SK-N-MC (cell line): ENCODE measurements at regions not wholly inside any gene's neighbourhood (a gene's known extent, or its start where the extent isn't known, plus 50 kb on each side); places are given as distances from the start of the nearest gene placed in this dataset.
"Not testable (repeated sequence)": the region's sequence is repeated elsewhere in the genome, so short reads cannot be mapped to it uniquely, and the experiment has no call there.

Experiments
- DNase-seq: peaks from one replicate; pipeline ENCODE4 v3.0.0-alpha.2; 2011; ENCODE audit warnings: low read depth, low spot score
- H3K27ac ChIP-seq: fragments of 200-600 bp; sonication (generic); 2 replicates; pipeline ENCODE4 v1.5.1; 2016; ENCODE audit warnings: mixed run types
- H3K36me3 ChIP-seq: fragments of 200-600 bp; sonication (generic); 2 replicates; pipeline ENCODE4 v1.6.1; 2017; ENCODE audit warnings: antibody characterized with exemption, low read length, mixed read lengths; ENCODE audit not compliant: insufficient read depth
- H3K4me3 ChIP-seq: fragments of 200-600 bp; sonication (generic); 2 replicates; pipeline ENCODE4 v1.5.1; 2016
- H3K9ac ChIP-seq: fragments of 200-600 bp; sonication (generic); 2 replicates; pipeline ENCODE4 v1.8.0; 2017; ENCODE audit warnings: mixed run types, mixed read lengths; ENCODE audit not compliant: insufficient read length
- H3K9me3 ChIP-seq: fragments of 200-600 bp; sonication (generic); 2 replicates; pipeline ENCODE4 v1.6.1; 2017; ENCODE audit warnings: low read depth, mild to moderate bottlenecking, antibody characterized with exemption, low read length, moderate library complexity, mixed read lengths
- EZH2 ChIP-seq: fragments of 200-600 bp; sonication (generic); IDR thresholded peaks from one replicate; pipeline ENCODE4 v1.6.1; 2017; ENCODE audit warnings: antibody characterized with exemption
- FOXP2 ChIP-seq: optimal IDR thresholded peaks from 2 replicates; pipeline ENCODE3; 2011; ENCODE audit warnings: mild to moderate bottlenecking, moderate library complexity; ENCODE audit not compliant: insufficient read depth; ENCODE audit errors: extremely low read length, control extremely low read depth
- POLR2AphosphoS5 ChIP-seq: IDR thresholded peaks from 2 replicates; pipeline ENCODE4 v1.6.1; 2012; ENCODE audit warnings: mild to moderate bottlenecking, low read depth, low read length, borderline replicate concordance

- H3K36me3 ChIP-seq, result no peaks in the 10 kb centered on the region
- TF ChIP-seq POLR2AphosphoS5 (no peak), EZH2 (no peak), FOXP2 (no peak)
- no peaks in the 10 kb centered on the region for H3K9me3 ChIP-seq
- no peak overlapping the region for H3K27ac ChIP-seq
- no peak overlapping the region for H3K9ac ChIP-seq
- no peak for DNase-seq
- H3K4me3 ChIP-seq, result no peak overlapping the region
Measured at GRCh38 chr18:39596221-39596620, 2030.6 kb upstream of the CELF4 start.

- Histone ChIP-seq H3K9me3 (no peaks in the 10 kb centered on the region), H3K27ac (no peak overlapping the region), H3K4me3 (no peak overlapping the region), H3K36me3 (no peaks in the 10 kb centered on the region), H3K9ac (no peak overlapping the region)
- TF ChIP-seq POLR2AphosphoS5, result no peak
- TF ChIP-seq FOXP2, result no peak
- no peak for TF ChIP-seq EZH2
- DNase-seq, result no peak
Measured at GRCh38 chr18:39594206-39594605, 2028.6 kb upstream of the CELF4 start.

GRCh38 chr18:39591649-39592048 is 2026.1 kb upstream of the CELF4 start:
- H3K9ac ChIP-seq, result no peak overlapping the region
- H3K4me3 ChIP-seq, result no peak overlapping the region
- H3K27ac ChIP-seq, result no peak overlapping the region
- no peaks in the 10 kb centered on the region for H3K36me3 ChIP-seq
- no peaks in the 10 kb centered on the region for H3K9me3 ChIP-seq
- DNase-seq, result no peak
- TF ChIP-seq FOXP2, result no peak
- TF ChIP-seq POLR2AphosphoS5, result no peak
- TF ChIP-seq EZH2, result no peak

- H3K9ac ChIP-seq, result no peak overlapping the region
- no peak for TF ChIP-seq EZH2
- TF ChIP-seq FOXP2, result no peak
- TF ChIP-seq POLR2AphosphoS5, result no peak
- H3K4me3 ChIP-seq, result no peak overlapping the region
- no peaks in the 10 kb centered on the region for H3K9me3 ChIP-seq
- no peaks in the 10 kb centered on the region for H3K36me3 ChIP-seq
- no peak for DNase-seq
- no peak overlapping the region for H3K27ac ChIP-seq
Measured at GRCh38 chr18:39589496-39589895, 2023.9 kb upstream of the CELF4 start.

GRCh38 chr18:39587586-39587985 is 2022.0 kb upstream of the CELF4 start:
- H3K27ac ChIP-seq, result no peak overlapping the region
- no peak for TF ChIP-seq EZH2
- TF ChIP-seq POLR2AphosphoS5, result no peak
- TF ChIP-seq FOXP2, result no peak
- H3K36me3 ChIP-seq, result no peaks in the 10 kb centered on the region
- no peaks in the 10 kb centered on the region for H3K9me3 ChIP-seq
- no peak for DNase-seq
- no peak overlapping the region for H3K9ac ChIP-seq
- no peak overlapping the region for H3K4me3 ChIP-seq

- no peak overlapping the region for H3K27ac ChIP-seq
- TF ChIP-seq POLR2AphosphoS5, result no peak
- TF ChIP-seq FOXP2, result no peak
- no peak for TF ChIP-seq EZH2
- no peaks in the 10 kb centered on the region for H3K36me3 ChIP-seq
- no peak overlapping the region for H3K9ac ChIP-seq
- H3K9me3 ChIP-seq, result no peaks in the 10 kb centered on the region
- no peak overlapping the region for H3K4me3 ChIP-seq
- DNase-seq, result no peak
Measured at GRCh38 chr18:39586741-39587140, 2021.1 kb upstream of the CELF4 start.

- Histone ChIP-seq H3K9me3 (no peaks in the 10 kb centered on the region), H3K4me3 (no peak overlapping the region), H3K36me3 (no peaks in the 10 kb centered on the region), H3K27ac (no peak overlapping the region), H3K9ac (no peak overlapping the region)
- TF ChIP-seq EZH2, result no peak
- TF ChIP-seq FOXP2, result no peak
- no peak for TF ChIP-seq POLR2AphosphoS5
- DNase-seq, result no peak
Measured at GRCh38 chr18:39574897-39575296, 2009.3 kb upstream of the CELF4 start.

GRCh38 chr18:39571511-39571910 is 2005.9 kb upstream of the CELF4 start:
- no peaks in the 10 kb centered on the region for H3K9me3 ChIP-seq
- H3K27ac ChIP-seq, result no peak overlapping the region
- no peak overlapping the region for H3K9ac ChIP-seq
- H3K4me3 ChIP-seq, result no peak overlapping the region
- TF ChIP-seq FOXP2 (no peak), EZH2 (no peak), POLR2AphosphoS5 (no peak)
- no peaks in the 10 kb centered on the region for H3K36me3 ChIP-seq
- no peak for DNase-seq

GRCh38 chr18:39565551-39566230 is 2000.1 kb upstream of the CELF4 start:
- H3K4me3 ChIP-seq, H3K9me3 ChIP-seq, DNase-seq, H3K36me3 ChIP-seq, H3K27ac ChIP-seq, H3K9ac ChIP-seq: not testable (repeated sequence)

GRCh38 chr18:39564716-39565115 is 1999.1 kb upstream of the CELF4 start:
- no peak overlapping the region for H3K9ac ChIP-seq
- H3K4me3 ChIP-seq, result no peak overlapping the region
- no peaks in the 10 kb centered on the region for H3K36me3 ChIP-seq
- no peak for DNase-seq
- TF ChIP-seq EZH2 (no peak), POLR2AphosphoS5 (no peak), FOXP2 (no peak)
- H3K9me3 ChIP-seq, result no peaks in the 10 kb centered on the region
- no peak overlapping the region for H3K27ac ChIP-seq
